Endodermal cell (in vitro differentiated cells): ENCODE measurements at regions not wholly inside any gene's neighbourhood (a gene's known extent, or its start where the extent isn't known, plus 50 kb on each side); places are given as distances from the start of the nearest gene placed in this dataset.

Source experiments
- DNase-seq: peaks from one replicate; pipeline ENCODE4 v3.0.0-alpha.2; 2017
- H3K27ac ChIP-seq: 2 replicates; pipeline ENCODE4 v1.5.1; 2013; ENCODE audit warnings: mild to moderate bottlenecking, low read depth, low read length, moderate library complexity
- H3K27me3 ChIP-seq: 2 replicates; pipeline ENCODE4 v1.6.1; 2013; ENCODE audit warnings: mild to moderate bottlenecking, low read length, moderate library complexity; ENCODE audit not compliant: insufficient read depth, control insufficient read depth, poor library complexity, severe bottlenecking
- H3K36me3 ChIP-seq: 2 replicates; pipeline ENCODE4 v1.7.0; 2013; ENCODE audit warnings: mild to moderate bottlenecking, low read length, moderate library complexity; ENCODE audit not compliant: control insufficient read depth, insufficient read depth
- H3K4me1 ChIP-seq: one replicate; pipeline ENCODE4 v1.7.0; 2013; ENCODE audit warnings: low read length; ENCODE audit not compliant: control insufficient read depth, insufficient read depth
- H3K4me3 ChIP-seq: 2 replicates; pipeline ENCODE4 v1.5.1; 2013; ENCODE audit warnings: mild to moderate bottlenecking, low read length, moderate library complexity
- H3K9ac ChIP-seq: 2 replicates; pipeline ENCODE4 v1.6.1; 2013; ENCODE audit warnings: mild to moderate bottlenecking, low read length, moderate library complexity; ENCODE audit not compliant: poor library complexity, severe bottlenecking; ENCODE audit errors: extremely low read depth
- H3K9me3 ChIP-seq: 2 replicates; pipeline ENCODE4 v1.6.1; 2013; ENCODE audit warnings: mild to moderate bottlenecking, low read length, moderate library complexity; ENCODE audit not compliant: control insufficient read depth
- H3K27ac Mint-ChIP-seq: 2 replicates; pipeline ENCODE4 v1.8.0; 2020; ENCODE audit warnings: mixed read lengths
- H3K27me3 Mint-ChIP-seq: 2 replicates; pipeline ENCODE4 v1.8.0; 2021; ENCODE audit warnings: mild to moderate bottlenecking, mixed read lengths; ENCODE audit not compliant: insufficient read depth
- H3K36me3 Mint-ChIP-seq: 2 replicates; pipeline ENCODE4 v1.8.0; 2020; ENCODE audit warnings: low read depth, mixed read lengths
- H3K4me1 Mint-ChIP-seq: 2 replicates; pipeline ENCODE4 v1.8.0; 2020; ENCODE audit warnings: mixed read lengths
- H3K4me3 Mint-ChIP-seq: 2 replicates; pipeline ENCODE4 v1.8.0; 2020; ENCODE audit warnings: mild to moderate bottlenecking, moderate library complexity, mixed read lengths
- H3K9me3 Mint-ChIP-seq: 2 replicates; pipeline ENCODE4 v1.8.0; 2020; ENCODE audit warnings: mild to moderate bottlenecking, mixed read lengths
- WGBS, 2 experiments: methylation state at CpG; one replicate each; pipeline versions ENCODE4 v1.1.5 to v1.1.7; 2013; ENCODE audit warnings: missing lambda C conversion rate in 2 of 2, mixed read lengths in 1 of 2; ENCODE audit not compliant: insufficient coverage in 1 of 2, insufficient read length in 1 of 2; 5-methylcytosine and 5-hydroxymethylcytosine counted together
- TF ChIP-seq, protein P1 (sequence below): fragments of 200-600 bp; sonication (generic); conservative IDR thresholded peaks from 2 replicates; pipeline ENCODE4 v1.5.0; 2021; ENCODE audit warnings: antibody characterized with exemption, mild to moderate bottlenecking

DNA sequence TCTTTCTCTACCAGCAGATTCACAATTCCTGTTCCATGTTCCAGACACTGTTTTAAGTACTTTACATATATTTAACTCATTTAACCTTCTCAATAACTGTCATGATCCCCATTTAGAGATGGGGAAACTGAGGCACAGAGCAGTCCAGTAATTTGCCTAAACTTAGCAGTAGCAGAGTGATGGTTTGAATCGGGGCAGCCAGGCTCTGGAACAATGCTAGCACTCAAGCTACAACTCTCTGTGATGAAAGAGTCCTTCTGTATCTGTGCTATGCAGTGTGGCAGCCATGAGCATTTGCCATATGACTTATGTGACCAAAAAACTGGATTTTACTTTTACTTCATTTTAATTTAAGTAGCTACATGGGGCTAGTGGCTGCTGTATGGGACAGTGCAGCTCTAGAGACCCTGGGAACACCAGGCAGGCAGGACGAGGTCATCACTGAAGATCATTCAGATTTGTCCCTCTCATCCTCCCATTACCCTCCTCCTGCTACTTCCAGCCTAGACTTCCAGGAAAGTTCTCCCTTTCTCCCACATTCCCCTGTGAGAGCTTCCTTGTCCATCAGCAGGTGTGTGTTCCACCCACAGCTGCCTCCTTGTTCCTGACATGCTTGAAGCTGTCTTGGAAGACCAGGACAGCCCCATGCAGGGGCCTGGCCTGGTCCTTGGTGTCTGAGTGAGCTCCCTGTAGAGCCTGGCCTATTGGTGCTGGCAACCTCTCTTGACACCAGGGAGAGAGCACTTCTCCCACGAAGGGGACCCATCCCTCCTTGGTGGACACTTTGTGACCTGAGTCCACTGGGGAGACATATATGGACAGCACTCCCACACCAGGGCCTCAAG is 157.0 kb downstream of the MRPL14 start:
- no peaks in the 10 kb centered on the region for H3K9me3 ChIP-seq

DNA sequence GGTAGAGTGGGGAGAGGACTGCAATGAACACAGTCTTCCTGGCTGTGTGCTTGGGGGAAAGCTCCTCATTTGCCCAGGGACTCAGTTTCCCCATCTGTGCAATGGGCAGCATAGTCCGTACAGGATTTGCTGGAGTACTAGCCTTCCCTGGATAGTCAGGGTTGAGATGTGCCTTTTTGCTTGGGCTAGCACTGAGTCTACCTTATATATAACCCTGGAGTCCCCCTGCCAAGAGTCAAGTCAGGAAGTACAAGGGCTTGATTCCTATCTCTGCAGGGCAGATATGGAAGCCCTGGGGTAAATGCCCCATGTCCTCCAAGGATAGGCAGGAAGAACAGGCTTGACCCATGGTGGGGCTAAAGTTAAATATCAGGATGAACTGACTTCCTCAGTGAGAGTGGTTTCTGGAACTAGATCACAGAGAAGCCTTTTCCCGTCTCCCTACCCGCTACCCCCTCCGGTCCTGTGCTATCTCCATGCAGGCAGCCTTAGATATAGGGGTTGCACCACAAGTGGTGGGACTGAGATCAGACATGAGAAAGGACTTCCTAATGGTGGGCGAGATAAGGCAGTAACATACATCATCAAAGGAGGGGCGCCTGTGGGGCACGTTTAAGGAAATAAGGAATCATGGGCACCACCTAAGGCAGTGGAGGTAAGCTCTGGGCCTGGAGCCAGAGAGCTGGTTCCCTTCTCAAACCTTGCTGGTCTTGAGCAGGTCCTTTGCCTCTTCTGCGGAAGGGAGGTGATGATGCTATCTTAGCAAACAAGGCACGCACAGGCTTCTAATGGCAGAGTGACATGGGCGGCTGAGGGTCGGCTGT is 157.9 kb downstream of the MRPL14 start:
- TF ChIP-seq, protein P1, sequence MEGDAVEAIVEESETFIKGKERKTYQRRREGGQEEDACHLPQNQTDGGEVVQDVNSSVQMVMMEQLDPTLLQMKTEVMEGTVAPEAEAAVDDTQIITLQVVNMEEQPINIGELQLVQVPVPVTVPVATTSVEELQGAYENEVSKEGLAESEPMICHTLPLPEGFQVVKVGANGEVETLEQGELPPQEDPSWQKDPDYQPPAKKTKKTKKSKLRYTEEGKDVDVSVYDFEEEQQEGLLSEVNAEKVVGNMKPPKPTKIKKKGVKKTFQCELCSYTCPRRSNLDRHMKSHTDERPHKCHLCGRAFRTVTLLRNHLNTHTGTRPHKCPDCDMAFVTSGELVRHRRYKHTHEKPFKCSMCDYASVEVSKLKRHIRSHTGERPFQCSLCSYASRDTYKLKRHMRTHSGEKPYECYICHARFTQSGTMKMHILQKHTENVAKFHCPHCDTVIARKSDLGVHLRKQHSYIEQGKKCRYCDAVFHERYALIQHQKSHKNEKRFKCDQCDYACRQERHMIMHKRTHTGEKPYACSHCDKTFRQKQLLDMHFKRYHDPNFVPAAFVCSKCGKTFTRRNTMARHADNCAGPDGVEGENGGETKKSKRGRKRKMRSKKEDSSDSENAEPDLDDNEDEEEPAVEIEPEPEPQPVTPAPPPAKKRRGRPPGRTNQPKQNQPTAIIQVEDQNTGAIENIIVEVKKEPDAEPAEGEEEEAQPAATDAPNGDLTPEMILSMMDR = no peak
- Histone ChIP-seq H3K27me3 (no peaks in the 10 kb centered on the region), H3K4me3 (no peak overlapping the region), H3K27ac (no peak overlapping the region), H3K4me1 (peaks cover 2% of the 10 kb centered on the region), H3K9me3 (no peaks in the 10 kb centered on the region), H3K36me3 (no peaks in the 10 kb centered on the region), H3K9ac (no peak overlapping the region)
- Mint-ChIP-seq H3K27ac (no peak overlapping the region), H3K9me3 (no peaks in the 10 kb centered on the region), H3K36me3 (no peaks in the 10 kb centered on the region), H3K4me3 (no peak overlapping the region), H3K4me1 (peaks cover 36% of the 10 kb centered on the region), H3K27me3 (peaks cover 6% of the 10 kb centered on the region)
- DNase-seq = peak; percentile 41
- 93 to 94% methylated on average over 8 to 11 of the region's 11 CpGs for WGBS, 2 experiments

More for the DNA sequence above, 157.0 kb downstream of the MRPL14 start:
- no peak overlapping the region for H3K27ac ChIP-seq
- no peaks in the 10 kb centered on the region for H3K27me3 ChIP-seq
- no peaks in the 10 kb centered on the region for H3K36me3 Mint-ChIP-seq
- no peak overlapping the region for H3K4me3 Mint-ChIP-seq
- peak; percentile 45 for DNase-seq
- peaks cover 27% of the 10 kb centered on the region for H3K4me1 Mint-ChIP-seq
- H3K36me3 ChIP-seq = no peaks in the 10 kb centered on the region
- no peak overlapping the region for H3K27ac Mint-ChIP-seq
- TF ChIP-seq, protein P1 = no peak
- H3K9me3 Mint-ChIP-seq = no peaks in the 10 kb centered on the region
- H3K4me1 ChIP-seq = peaks cover 2% of the 10 kb centered on the region
- 88 to 100% methylated on average over 2 to 3 of the region's 3 CpGs for WGBS, 2 experiments
- no peak overlapping the region for H3K9ac ChIP-seq
- no peak overlapping the region for H3K4me3 ChIP-seq
- peaks cover 6% of the 10 kb centered on the region for H3K27me3 Mint-ChIP-seq

DNA sequence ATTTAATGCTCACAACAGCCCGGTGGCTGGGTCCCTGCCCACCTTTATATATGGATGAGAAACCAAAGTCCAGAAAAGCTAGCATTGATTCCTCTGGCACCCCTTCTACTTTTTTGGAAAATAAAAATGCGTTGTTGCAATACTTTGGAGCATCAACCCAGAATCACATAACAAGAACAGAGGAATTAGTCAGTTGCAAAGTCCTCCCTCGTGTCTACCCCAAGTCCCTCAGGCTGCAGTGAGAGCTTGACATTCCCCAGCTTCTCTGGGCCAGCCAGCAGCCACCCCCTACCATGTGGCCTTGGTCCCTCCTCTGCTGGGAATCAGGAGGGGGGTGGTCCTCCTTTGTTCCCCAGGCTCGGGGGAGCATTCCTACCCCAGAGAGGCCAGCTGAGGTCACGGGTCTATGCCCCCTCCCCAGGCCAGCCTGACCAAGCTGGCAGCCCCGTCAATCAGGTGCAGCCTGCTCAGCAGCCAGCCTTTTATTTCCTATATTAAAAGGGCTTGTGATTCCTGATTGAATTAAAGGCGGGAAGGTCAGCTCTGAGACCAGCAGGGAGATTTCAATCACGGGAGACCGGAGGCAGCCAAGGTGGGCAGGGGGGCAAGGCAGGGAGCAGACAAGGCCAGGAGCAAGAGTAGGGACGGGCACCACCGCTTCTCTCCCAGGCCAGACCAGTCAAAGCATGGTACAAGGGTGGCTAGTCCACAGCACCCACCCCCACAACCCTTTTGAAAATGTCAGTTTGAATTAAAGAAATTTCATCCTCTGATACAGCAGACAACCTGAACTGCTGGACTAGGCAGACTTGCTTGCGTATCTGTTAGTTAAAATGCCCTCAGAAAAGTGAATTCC is 158.9 kb downstream of the MRPL14 start:
- Mint-ChIP-seq H3K4me3 (no peak overlapping the region), H3K27ac (no peak overlapping the region), H3K9me3 (no peaks in the 10 kb centered on the region), H3K36me3 (no peaks in the 10 kb centered on the region), H3K4me1 (peaks cover 39% of the 10 kb centered on the region), H3K27me3 (peaks cover 6% of the 10 kb centered on the region)
- no peaks in the 10 kb centered on the region for H3K9me3 ChIP-seq
- peak overlapping the region; percentile 3 for H3K27ac ChIP-seq
- no peaks in the 10 kb centered on the region for H3K36me3 ChIP-seq
- TF ChIP-seq, protein P1 = no peak
- H3K4me3 ChIP-seq = no peak overlapping the region
- H3K4me1 ChIP-seq = peaks cover 2% of the 10 kb centered on the region
- no peaks in the 10 kb centered on the region for H3K27me3 ChIP-seq
- 57 to 74% methylated on average over 6 to 12 of the region's 12 CpGs for WGBS, 2 experiments
- DNase-seq = peak; percentile 58
- no peak overlapping the region for H3K9ac ChIP-seq
